ENCODE measurements at regions not wholly inside any gene's neighbourhood (a gene's known extent, or its start where the extent isn't known, plus 50 kb on each side); places are given as distances from the start of the nearest gene placed in this dataset.

GRCh38 chr3:72418856-72419255, 429.4 kb downstream of the SHQ1 start:
- Mint-ChIP-seq H3K9me3 (peaks cover 24% of the 10 kb centered on the region), H3K4me3 (no peak overlapping the region), H3K36me3 (peaks cover 26% of the 10 kb centered on the region), H3K27ac (no peak overlapping the region), H3K4me1 (no peaks in the 10 kb centered on the region), H3K27me3 (ENCODE audit: low read depth) (no peaks in the 10 kb centered on the region)
- TF ChIP-seq CTCF (IDR thresholded peaks at IDR 0.05; ENCODE audit: unreplicated experiment), result no peak
- DNase-seq (ENCODE audit: low spot score in 2 of 2, unreplicated experiment in 2 of 2), result no peak

GRCh38 chr3:72418244-72418643, 430.0 kb downstream of the SHQ1 start:
- peaks cover 4% of the 10 kb centered on the region for H3K4me1 Mint-ChIP-seq

GRCh38 chr3:72414481-72415016, 433.7 kb downstream of the SHQ1 start:
- Mint-ChIP-seq H3K27me3 (ENCODE audit: low read depth) (no peaks in the 10 kb centered on the region), H3K9me3 (peaks cover 3% of the 10 kb centered on the region), H3K4me1 (peaks cover 26% of the 10 kb centered on the region), H3K4me3 (no peak overlapping the region), H3K36me3 (no peaks in the 10 kb centered on the region), H3K27ac (no peak overlapping the region)
- no peak for TF ChIP-seq CTCF (IDR thresholded peaks at IDR 0.05; ENCODE audit: unreplicated experiment)
- no peak for DNase-seq (ENCODE audit: low spot score in 2 of 2, unreplicated experiment in 2 of 2)

More at GRCh38 chr3:72418244-72418643, 430.0 kb downstream of the SHQ1 start:
- no peak for TF ChIP-seq CTCF (IDR thresholded peaks at IDR 0.05; ENCODE audit: unreplicated experiment)
- Mint-ChIP-seq H3K36me3 (peaks cover 22% of the 10 kb centered on the region), H3K4me3 (no peak overlapping the region), H3K27ac (no peak overlapping the region), H3K9me3 (peaks cover 24% of the 10 kb centered on the region), H3K27me3 (ENCODE audit: low read depth) (no peaks in the 10 kb centered on the region)
- no peak for DNase-seq (ENCODE audit: low spot score in 2 of 2, unreplicated experiment in 2 of 2)

- Mint-ChIP-seq H3K36me3 (no peaks in the 10 kb centered on the region), H3K27me3 (ENCODE audit: low read depth) (no peaks in the 10 kb centered on the region), H3K9me3 (peaks cover 3% of the 10 kb centered on the region), H3K4me1 (peaks cover 39% of the 10 kb centered on the region), H3K4me3 (no peak overlapping the region), H3K27ac (no peak overlapping the region)
- TF ChIP-seq CTCF (IDR thresholded peaks at IDR 0.05; ENCODE audit: unreplicated experiment), result no peak
- DNase-seq (ENCODE audit: low spot score in 2 of 2, unreplicated experiment in 2 of 2), result no peak
Observed at GRCh38 chr3:72413228-72413627, 435.0 kb downstream of the SHQ1 start.

- no peak for TF ChIP-seq CTCF (IDR thresholded peaks at IDR 0.05; ENCODE audit: unreplicated experiment)
- no peak overlapping the region for H3K27ac Mint-ChIP-seq
- H3K4me1 Mint-ChIP-seq, result peaks cover 44% of the 10 kb centered on the region
- peaks cover 3% of the 10 kb centered on the region for H3K9me3 Mint-ChIP-seq
- H3K4me3 Mint-ChIP-seq, result no peak overlapping the region
- H3K36me3 Mint-ChIP-seq, result no peaks in the 10 kb centered on the region
- H3K27me3 Mint-ChIP-seq (ENCODE audit: low read depth), result no peaks in the 10 kb centered on the region
- DNase-seq (ENCODE audit: low spot score in 2 of 2, unreplicated experiment in 2 of 2), result no peak
Observed at GRCh38 chr3:72412340-72412956, 435.8 kb downstream of the SHQ1 start.
